ENCODE measurements at regions not wholly inside any gene's neighbourhood (a gene's known extent, or its start where the extent isn't known, plus 50 kb on each side); places are given as distances from the start of the nearest gene placed in this dataset.
"Not testable (repeated sequence)": the region's sequence is repeated elsewhere in the genome, so short reads cannot be mapped to it uniquely, and the experiment has no call there.

DNA sequence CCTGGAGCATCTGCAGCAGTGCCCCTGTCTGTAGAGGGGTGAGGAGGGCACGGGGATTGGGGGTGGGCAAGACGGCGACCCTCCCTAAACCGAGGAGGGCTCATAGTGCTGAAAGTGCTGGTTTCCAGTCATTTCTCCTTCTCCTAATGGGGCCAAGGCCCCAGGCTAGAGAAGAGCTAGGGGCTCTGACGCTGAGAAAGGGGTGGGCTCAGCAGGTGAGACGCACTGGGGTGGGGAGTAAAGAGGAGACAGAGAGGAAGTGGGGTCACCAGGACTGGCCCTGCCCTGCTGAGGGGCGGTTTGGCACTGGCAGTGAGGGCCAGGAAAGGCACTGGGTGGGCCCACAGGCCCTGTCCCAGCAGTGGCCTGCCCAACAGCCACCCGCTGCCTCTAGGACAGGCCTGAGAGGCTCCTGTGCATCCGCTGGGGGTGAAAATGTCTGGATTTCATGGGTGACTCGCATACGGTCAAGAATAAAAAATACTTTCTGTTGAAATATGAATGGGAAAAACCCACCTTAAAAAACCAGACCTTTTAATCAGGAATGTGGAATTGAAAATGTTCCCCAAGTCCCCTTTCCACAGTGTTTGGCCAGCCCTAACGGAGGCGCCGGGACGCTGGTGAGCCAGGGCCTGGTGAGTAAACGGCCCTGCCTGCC is 122.4 kb upstream of the SMURF2 start:
- DNase-seq, result no peak

DNA sequence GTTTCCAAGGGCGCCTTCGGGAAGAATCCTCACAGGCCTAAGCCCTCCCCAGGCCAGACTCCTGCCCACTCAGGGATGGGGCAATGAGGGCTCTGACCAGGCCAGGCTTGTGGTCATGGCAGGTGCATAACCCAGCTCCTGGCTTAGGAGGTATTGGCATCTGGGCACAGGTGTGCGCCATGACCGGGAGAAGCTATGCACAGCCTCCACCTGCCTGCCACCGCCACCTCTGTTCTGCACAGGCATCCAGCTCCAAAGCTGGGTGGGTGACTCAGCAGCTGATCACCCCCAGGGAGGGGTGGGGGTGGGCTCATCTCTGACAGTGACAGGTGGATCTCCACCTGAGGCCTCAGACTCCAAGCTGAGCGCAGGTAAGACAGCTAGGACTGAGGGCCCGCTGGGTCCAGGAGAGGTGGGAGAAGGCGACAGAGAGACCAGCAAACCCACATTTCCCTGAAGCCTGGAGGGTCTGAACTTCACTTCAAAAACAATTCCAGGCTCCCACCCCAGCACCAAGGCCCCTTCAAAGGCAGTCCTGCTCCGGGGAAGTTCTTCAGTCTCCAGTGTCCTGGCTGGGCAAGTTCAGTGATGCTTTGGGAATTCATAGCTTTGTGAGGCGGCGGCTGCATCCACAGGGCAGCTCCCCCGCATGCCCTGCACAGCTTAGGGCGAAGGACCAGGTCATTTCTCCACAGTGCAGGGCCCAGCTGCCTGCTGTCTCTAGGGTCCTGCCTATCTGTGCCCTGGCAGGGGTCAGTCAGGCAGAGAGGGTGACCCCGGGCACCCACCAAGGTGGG is 121.6 kb upstream of the SMURF2 start:
- DNase-seq, result no peak

- DNase-seq, result no peak
These were observed 120.9 kb upstream of the SMURF2 start for GRCh38 chr17:64783031-64783461.

DNA sequence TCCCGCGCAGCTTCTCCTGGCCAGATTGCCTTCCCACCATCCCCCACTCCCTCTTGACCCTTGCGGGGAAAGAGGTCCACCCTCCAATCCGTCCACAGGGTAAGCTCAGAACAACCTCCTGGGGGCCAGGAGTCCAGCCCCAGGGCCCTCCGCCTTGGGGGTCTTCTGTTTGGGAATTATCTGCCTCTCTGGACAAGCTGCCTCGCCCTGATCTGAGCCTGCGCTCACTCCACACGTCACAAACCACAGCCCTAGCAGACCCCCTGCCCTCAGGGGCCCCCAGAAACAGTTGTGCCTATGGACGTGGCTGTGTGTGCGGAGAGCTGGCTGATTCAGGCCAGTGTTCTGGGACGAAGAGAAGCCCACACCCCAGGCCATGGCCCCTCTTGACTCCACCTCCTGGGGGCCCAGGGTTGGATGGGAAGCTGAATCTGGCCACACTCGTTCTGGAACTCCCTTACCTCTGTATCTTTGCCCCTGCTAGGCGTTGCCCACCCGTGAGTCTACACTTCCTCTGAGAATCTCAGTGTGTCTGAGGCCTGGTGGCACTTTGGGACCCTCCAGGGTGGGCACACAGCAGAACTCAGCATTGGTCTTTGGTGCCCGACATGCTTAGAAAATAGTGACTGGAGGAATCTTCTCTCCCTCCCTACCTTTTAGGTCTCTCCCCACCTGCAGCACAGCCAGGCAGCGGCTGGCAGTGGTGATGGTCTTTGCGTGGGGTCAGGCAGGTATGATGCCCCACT is 119.9 kb upstream of the SMURF2 start:
- no peak for DNase-seq

GRCh38 chr17:64781014-64781756 is 119.1 kb upstream of the SMURF2 start:
- peak; percentile 38 for DNase-seq

- DNase-seq, result peak; percentile 81
These were observed 118.2 kb upstream of the SMURF2 start for GRCh38 chr17:64780096-64781013.

DNA sequence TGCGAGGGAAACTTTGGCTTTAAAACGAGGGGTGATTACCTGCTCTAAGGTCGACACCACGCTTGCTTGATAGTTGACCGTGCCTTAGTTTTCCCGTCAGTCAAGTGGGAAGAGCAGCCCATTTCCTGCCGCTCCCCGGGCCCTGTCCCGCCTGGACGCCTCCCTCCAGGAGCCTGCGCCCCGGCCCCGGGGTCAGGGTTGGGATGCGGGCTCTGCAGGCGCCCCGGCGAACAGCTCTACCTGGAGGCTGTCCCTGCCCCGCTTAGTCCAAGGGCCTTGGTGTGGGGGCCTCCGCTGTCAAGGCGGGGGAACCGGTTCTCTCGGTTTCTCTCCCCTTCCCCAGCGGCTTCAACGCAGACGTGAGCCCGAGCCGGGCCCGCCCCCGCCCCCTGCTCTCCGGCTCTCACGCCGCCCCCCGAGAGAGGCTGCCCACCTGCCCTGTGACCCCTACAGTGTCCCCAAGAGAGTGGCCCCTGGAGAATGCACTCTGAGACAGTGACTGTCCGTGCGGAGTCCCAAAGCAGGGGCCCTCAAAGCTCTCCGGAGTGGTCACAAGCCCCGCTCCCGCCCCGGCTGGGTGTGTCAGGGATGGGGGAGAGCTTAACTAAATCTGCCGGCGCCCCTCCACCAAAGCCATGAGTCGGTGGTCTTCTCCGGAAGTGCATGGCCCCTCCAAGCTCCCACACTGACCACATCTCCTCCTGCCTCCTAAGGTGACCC is 117.4 kb upstream of the SMURF2 start:
- no peak for DNase-seq

DNA sequence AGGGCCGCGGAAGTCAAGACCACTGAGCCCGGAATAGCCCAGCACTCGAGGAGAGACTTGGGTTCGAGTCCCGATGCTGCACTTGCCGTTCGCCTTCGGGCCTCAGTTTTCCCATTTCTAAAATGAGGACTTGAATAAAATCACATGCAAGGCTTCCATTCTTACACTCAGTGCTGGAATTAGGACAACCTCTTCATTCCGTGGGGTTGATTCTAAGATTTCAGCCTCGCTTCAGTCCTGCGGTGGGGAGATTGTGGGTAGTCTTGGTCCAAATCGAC is 116.9 kb upstream of the SMURF2 start:
- DNase-seq, result not testable (repeated sequence)

- no peak for DNase-seq
These were observed 116.4 kb upstream of the SMURF2 start for GRCh38 chr17:64778240-64779097.

GRCh38 chr17:64777415-64778239 is 115.5 kb upstream of the SMURF2 start:
- DNase-seq, result no peak

GRCh38 chr17:64776720-64777414 is 114.8 kb upstream of the SMURF2 start:
- peak; percentile 66 for DNase-seq

- no peak for DNase-seq
These were observed 113.8 kb upstream of the SMURF2 start for GRCh38 chr17:64775701-64776570.

- no peak for DNase-seq
These were observed 112.9 kb upstream of the SMURF2 start for GRCh38 chr17:64774888-64775540.

DNA sequence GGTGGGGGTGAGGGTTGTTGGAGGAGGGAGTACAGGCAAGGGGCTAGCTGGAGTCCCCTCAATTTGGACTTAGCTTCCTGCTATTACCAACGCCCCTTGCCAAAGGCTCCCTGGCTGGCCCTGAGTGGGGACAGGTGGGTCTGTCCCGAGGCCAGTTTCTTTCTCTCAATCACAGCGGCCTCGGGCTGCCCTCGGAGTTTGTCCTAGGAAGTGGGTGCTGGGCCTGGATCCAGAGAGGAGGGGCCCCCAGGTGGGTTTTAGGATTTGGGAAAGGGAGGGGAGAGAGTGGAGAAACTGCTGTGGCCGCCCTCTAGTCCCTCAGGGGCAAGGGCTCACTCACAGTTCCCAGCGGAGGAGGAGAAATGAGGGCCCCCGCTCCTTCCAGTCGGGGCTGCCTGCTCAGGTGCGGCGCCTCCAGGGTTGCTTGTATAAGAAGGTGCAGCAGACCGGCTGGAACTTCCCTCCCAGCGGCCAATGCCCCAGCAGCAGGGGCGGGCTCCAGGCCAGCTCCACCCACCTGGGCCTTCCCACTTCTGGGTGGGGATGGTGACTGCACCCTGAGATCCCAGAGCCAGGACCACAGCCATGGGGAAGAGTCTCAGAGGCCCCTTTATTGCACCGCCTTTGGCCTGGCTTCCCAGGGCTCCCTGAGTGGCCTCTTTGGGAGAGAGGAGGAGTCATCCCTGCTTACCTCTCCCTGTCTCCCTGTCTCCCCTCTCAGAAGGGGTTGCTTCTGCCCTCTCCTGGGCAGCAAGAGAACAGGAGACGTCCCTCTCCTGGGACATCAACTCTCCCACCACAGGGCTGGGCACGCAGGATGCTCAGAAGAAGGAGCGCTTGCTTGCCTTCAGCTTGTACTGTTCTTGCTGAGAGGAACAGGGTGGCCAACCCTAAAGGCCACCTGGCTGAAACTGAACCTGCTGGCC is 112.0 kb upstream of the SMURF2 start:
- DNase-seq, result no peak

- no peak for DNase-seq
These were observed 111.3 kb upstream of the SMURF2 start for GRCh38 chr17:64773386-64773835.

DNA sequence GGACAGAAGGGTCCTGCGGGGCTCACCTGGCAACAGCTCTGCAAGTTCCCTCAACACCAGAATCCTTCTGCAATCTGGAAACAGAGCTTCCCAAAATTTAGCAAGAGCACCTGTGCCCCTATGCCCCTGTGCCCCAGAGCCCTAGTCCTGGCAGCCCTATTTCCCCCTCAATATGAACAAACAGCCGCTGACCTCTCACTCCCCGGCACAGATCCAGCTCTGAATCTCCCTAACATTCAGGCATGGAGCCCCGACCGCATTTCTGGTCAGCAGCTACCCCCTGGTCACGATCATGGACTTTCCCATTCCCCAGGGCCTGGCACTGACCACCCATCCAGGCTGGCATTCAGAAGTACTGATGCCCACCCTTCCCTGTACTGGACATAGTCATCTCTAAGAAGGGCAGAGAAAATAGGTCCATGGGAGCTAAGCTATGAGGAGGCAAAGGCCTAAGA is 110.8 kb upstream of the SMURF2 start:
- DNase-seq, result no peak
